ENCODE measurements at regions not wholly inside any gene's neighbourhood (a gene's known extent, or its start where the extent isn't known, plus 50 kb on each side); places are given as distances from the start of the nearest gene placed in this dataset.
"Not testable (repeated sequence)": the region's sequence is repeated elsewhere in the genome, so short reads cannot be mapped to it uniquely, and the experiment has no call there.

- H3K27ac ChIP-seq; H3K27me3 ChIP-seq; intact Hi-C loops (cut with DNase I; ENCODE audit: low total_unique reads); H3K4me3 ChIP-seq; H3K4me1 ChIP-seq; ATAC-seq; H3K36me3 ChIP-seq; DNase-seq; H3K9me3 ChIP-seq; in situ Hi-C loops (cut with MboI; ENCODE audit: low sequenced_read_pairs in 4 of 4): not testable (repeated sequence)
These were observed 157.4 kb downstream of the BCL2L11 start for GRCh38 chr2:111278133-111278532.

DNA sequence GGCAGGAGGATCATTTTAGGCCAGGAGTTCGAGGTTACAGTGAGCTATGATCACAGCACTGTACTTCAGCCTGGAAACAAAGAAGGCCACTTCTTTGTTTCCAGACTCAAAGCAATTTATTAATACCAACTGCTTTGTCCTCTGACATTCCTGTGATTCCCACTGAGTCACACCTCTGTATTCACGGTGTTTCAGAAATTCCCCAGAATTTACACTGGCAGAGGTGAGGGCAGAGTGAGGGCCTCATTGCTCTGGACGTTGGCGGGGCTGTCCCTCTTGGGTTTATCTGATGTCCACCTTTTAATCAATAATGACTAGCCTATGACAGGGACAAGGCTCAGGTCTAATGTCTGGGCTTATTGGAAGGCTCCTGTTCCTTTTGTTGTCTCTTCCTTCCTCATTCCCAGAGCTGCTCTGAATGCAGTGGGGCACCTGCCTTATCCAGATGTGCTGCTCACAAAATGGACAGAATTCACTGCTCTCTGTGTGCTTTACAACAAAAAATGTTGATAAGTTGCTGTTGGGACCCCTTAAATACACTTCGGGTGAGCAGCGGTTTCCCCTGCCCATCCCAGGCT is 160.1 kb downstream of the BCL2L11 start:
- H3K27me3 ChIP-seq; H3K9me3 ChIP-seq; ATAC-seq; intact Hi-C loops (cut with DNase I; ENCODE audit: low total_unique reads); H3K27ac ChIP-seq; H3K4me3 ChIP-seq; DNase-seq; H3K4me1 ChIP-seq; in situ Hi-C loops (cut with MboI; ENCODE audit: low sequenced_read_pairs in 4 of 4); H3K36me3 ChIP-seq: not testable (repeated sequence)

DNA sequence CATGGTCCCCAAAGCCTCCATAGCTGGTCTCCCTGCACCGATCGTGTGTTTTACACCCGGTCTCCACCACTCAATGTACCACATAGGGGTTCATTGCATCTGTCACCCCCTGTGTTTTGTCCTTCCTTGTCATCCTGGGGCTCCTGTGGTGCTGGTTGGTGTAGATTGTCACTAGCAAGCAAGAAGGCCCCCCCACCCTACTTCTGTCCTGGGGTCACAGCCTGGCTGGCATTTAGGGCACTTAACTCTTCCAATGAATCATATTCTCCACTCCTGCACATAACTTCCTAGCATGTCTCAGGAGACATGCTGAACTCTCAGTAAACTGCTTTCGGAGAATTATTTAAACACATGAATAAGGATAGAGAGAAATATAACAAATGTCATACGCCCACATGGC is 161.4 kb downstream of the BCL2L11 start:
- in situ Hi-C loops (cut with MboI; ENCODE audit: low sequenced_read_pairs in 4 of 4); H3K4me1 ChIP-seq; intact Hi-C loops (cut with DNase I; ENCODE audit: low total_unique reads): not testable (repeated sequence)

DNA sequence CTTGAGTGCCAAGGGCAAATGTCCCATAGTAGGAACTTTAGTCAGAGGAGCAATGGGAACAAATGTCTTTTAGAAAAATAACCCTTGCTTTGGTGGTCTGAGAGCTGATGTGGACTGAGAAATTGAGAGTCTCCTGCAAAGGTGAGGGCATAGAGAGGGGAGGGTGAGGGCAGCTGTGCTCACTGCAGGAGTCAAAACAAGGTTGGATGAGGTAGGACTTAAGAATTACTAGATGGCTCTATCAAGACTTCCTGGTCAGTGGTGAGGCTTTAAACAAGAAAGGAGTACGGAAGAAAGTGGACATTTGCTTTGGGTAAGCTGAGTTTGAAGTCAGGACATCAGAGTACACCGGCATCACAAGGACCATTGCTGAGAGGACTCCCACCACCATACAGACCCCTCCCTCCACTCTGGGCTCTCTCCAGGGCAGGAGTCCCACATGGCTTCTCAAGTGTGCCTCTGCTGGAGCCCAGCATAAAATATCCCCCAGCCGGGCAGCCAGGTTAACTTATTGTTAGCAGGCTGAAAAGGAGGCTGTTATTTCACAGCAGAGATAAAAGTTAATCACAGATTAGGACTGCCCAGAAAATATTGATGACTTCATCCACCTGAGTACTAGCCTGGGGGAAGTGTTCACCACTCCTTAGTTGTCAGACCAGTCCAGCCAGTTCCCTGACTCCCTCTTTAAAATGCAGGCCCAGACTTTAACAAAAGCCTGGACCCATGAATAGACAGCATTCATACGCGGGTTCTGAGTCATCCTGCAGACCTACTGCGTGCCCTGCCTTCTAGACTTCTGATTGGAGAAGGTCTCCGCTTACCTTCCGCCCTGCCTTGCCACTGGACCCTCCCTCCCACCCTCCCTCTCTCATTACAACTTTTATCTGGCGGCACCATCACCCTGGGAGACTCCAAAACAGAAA is 167.2 kb downstream of the BCL2L11 start:
- H3K27ac ChIP-seq; H3K27me3 ChIP-seq; in situ Hi-C loops (cut with MboI; ENCODE audit: low sequenced_read_pairs in 4 of 4); H3K4me1 ChIP-seq; H3K4me3 ChIP-seq; H3K36me3 ChIP-seq; DNase-seq; H3K9me3 ChIP-seq; intact Hi-C loops (cut with DNase I; ENCODE audit: low total_unique reads); ATAC-seq: not testable (repeated sequence)

More for the DNA sequence above, 161.4 kb downstream of the BCL2L11 start:
- not testable (repeated sequence) for H3K36me3 ChIP-seq, H3K4me3 ChIP-seq, H3K9me3 ChIP-seq, H3K27me3 ChIP-seq, H3K27ac ChIP-seq, ATAC-seq, DNase-seq

DNA sequence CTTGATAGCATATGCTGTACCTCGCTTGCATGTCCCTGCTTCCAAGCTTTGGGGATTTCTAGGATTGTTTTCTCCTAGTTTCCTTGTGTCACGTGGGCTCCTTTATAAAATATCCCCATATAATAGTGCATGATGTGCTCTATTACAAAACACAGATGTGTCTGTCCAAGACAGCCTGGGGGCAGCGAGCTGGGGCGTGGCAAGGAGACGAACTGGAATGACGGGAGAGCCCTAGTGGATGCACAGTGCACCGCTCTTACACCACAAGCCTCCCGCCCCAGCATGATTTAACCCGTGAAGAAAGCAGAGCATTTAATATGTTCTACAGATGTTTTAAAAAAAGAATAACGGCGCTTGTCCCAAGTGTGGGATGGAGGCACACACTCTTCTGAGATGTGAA is 169.7 kb downstream of the BCL2L11 start:
- H3K27me3 ChIP-seq; H3K27ac ChIP-seq; H3K9me3 ChIP-seq; DNase-seq; H3K36me3 ChIP-seq; ATAC-seq; intact Hi-C loops (cut with DNase I; ENCODE audit: low total_unique reads); H3K4me3 ChIP-seq; in situ Hi-C loops (cut with MboI; ENCODE audit: low sequenced_read_pairs in 4 of 4); H3K4me1 ChIP-seq: not testable (repeated sequence)

- intact Hi-C loops (cut with DNase I; ENCODE audit: low total_unique reads); H3K27ac ChIP-seq; H3K36me3 ChIP-seq; H3K27me3 ChIP-seq; DNase-seq; H3K4me1 ChIP-seq; in situ Hi-C loops (cut with MboI; ENCODE audit: low sequenced_read_pairs in 4 of 4); H3K4me3 ChIP-seq; H3K9me3 ChIP-seq; ATAC-seq: not testable (repeated sequence)
These were observed 170.9 kb downstream of the BCL2L11 start for GRCh38 chr2:111291566-111291965.

GRCh38 chr2:111292232-111292968 is 171.7 kb downstream of the BCL2L11 start:
- in situ Hi-C loops (cut with MboI; ENCODE audit: low sequenced_read_pairs in 4 of 4); H3K4me1 ChIP-seq; DNase-seq; H3K4me3 ChIP-seq; ATAC-seq; intact Hi-C loops (cut with DNase I; ENCODE audit: low total_unique reads); H3K36me3 ChIP-seq; H3K9me3 ChIP-seq; H3K27ac ChIP-seq; H3K27me3 ChIP-seq: not testable (repeated sequence)

GRCh38 chr2:111294699-111295098 is 174.0 kb downstream of the BCL2L11 start:
- ATAC-seq; H3K4me3 ChIP-seq; in situ Hi-C loops (cut with MboI; ENCODE audit: low sequenced_read_pairs in 4 of 4); H3K27ac ChIP-seq; intact Hi-C loops (cut with DNase I; ENCODE audit: low total_unique reads); H3K4me1 ChIP-seq; DNase-seq; H3K9me3 ChIP-seq; H3K27me3 ChIP-seq; H3K36me3 ChIP-seq: not testable (repeated sequence)

- H3K9me3 ChIP-seq; H3K27ac ChIP-seq; H3K27me3 ChIP-seq; intact Hi-C loops (cut with DNase I; ENCODE audit: low total_unique reads); ATAC-seq; H3K4me1 ChIP-seq; H3K4me3 ChIP-seq; H3K36me3 ChIP-seq; in situ Hi-C loops (cut with MboI; ENCODE audit: low sequenced_read_pairs in 4 of 4); DNase-seq: not testable (repeated sequence)
These were observed 175.5 kb downstream of the BCL2L11 start for GRCh38 chr2:111296122-111296804.

DNA sequence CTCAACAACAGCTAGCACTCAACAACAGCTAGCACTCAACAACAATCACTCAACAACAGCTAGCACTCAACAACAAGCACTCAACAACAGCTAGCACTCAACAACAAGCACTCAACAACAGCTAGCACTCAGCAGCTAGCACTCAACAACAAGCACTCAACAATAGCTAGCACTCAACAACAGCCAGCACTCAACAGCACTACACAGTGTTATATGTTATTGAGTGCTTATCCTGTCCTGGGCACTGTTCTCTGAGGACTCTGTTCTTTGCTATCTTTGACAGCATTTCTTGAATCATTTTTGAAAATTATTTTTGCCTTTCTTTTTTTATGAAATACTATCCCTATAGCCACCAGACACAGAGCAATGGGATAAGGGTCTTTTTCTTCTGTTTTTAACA is 176.4 kb downstream of the BCL2L11 start:
- H3K36me3 ChIP-seq; in situ Hi-C loops (cut with MboI; ENCODE audit: low sequenced_read_pairs in 4 of 4); H3K9me3 ChIP-seq; ATAC-seq; intact Hi-C loops (cut with DNase I; ENCODE audit: low total_unique reads); H3K27me3 ChIP-seq; H3K4me3 ChIP-seq; H3K27ac ChIP-seq; DNase-seq; H3K4me1 ChIP-seq: not testable (repeated sequence)

- H3K27me3 ChIP-seq; DNase-seq; H3K4me1 ChIP-seq; ATAC-seq; H3K4me3 ChIP-seq; H3K36me3 ChIP-seq; H3K27ac ChIP-seq; in situ Hi-C loops (cut with MboI; ENCODE audit: low sequenced_read_pairs in 4 of 4); H3K9me3 ChIP-seq; intact Hi-C loops (cut with DNase I; ENCODE audit: low total_unique reads): not testable (repeated sequence)
These were observed 178.2 kb downstream of the BCL2L11 start for GRCh38 chr2:111298927-111299326.
